Naive B cell (primary cell): ENCODE measurements at regions not wholly inside any gene's neighbourhood (a gene's known extent, or its start where the extent isn't known, plus 50 kb on each side); places are given as distances from the start of the nearest gene placed in this dataset.
"Not testable (repeated sequence)": the region's sequence is repeated elsewhere in the genome, so short reads cannot be mapped to it uniquely, and the experiment has no call there.

Experiments
- ATAC-seq, 2 donors: fragments of 150-1000 bp; cut with Tn5 transposase; 2 replicates each; pipeline ENCODE4 v1.10.0; 2021; ENCODE audit warnings: low read depth in 2 of 2, mild to moderate bottlenecking in 2 of 2, moderate library complexity in 2 of 2
- DNase-seq: peaks from one replicate; pipeline ENCODE4 v3.0.0; 2022
- H3K27ac Mint-ChIP-seq, 6 donors: one replicate each; pipeline ENCODE4 v1.8.0; 2020 to 2022; ENCODE audit warnings: mild to moderate bottlenecking in 6 of 6, mixed read lengths in 6 of 6, moderate library complexity in 5 of 6, inconsistent platforms in 2 of 6
- H3K27me3 Mint-ChIP-seq, 3 donors: one replicate each; pipeline ENCODE4 v1.8.0; 2021 to 2022; ENCODE audit warnings: mixed read lengths in 3 of 3, mild to moderate bottlenecking in 1 of 3
- H3K36me3 Mint-ChIP-seq, 2 donors: one replicate each; pipeline ENCODE4 v1.8.0; 2020 to 2022; ENCODE audit warnings: mixed read lengths in 2 of 2, inconsistent platforms in 1 of 2, mild to moderate bottlenecking in 1 of 2
- H3K4me1 Mint-ChIP-seq, 3 donors: one replicate each; pipeline ENCODE4 v1.8.0; 2020 to 2022; ENCODE audit warnings: mixed read lengths in 3 of 3, inconsistent platforms in 1 of 3, mild to moderate bottlenecking in 1 of 3, moderate library complexity in 1 of 3
- H3K4me3 Mint-ChIP-seq, 8 donors: one replicate each; pipeline ENCODE4 v1.8.0; 2020 to 2022; ENCODE audit warnings: mild to moderate bottlenecking in 8 of 8, mixed read lengths in 8 of 8, moderate library complexity in 8 of 8, inconsistent platforms in 2 of 8
- H3K9me3 Mint-ChIP-seq, 7 donors: one replicate each; pipeline ENCODE4 v1.8.0; 2020 to 2022; ENCODE audit warnings: mixed read lengths in 7 of 7, mild to moderate bottlenecking in 5 of 7, inconsistent platforms in 2 of 7, moderate library complexity in 1 of 7

DNA sequence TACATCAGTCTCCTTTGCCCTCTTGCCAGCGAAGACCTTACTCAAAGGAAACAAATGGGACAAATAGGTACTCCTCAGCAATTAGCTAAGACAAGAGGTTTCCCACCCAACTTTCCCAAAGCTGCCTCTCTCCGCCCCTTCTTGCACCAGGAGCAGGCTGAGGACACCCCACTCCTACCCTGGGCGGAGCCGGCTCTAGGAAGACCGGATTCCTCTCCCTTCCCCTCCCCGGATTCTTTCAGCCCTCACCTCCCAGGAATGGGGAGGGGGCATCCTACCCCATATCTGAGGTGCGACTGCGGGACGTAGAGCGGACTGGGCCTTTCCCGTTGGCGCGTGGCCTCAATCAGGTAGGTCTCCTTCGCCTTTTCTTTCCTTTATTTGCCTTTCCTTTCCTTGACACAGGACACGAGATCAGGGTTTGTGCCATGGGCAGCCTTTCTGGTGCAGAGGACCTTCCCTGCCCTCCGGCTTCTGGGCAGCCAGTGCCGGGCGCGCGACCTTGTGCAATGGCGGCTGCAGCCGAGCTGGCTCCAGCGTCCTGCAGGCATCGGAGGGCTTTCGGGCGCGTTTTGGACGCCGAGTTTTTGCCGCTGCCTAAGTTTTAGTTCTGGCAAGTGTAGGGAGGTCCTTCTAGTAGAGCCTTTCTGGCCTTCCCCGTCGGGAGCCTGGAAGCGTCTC is 279.9 kb downstream of the PLS3 start:
- not testable (repeated sequence) for DNase-seq, ATAC-seq, H3K4me1 Mint-ChIP-seq, H3K36me3 Mint-ChIP-seq, H3K9me3 Mint-ChIP-seq, H3K27ac Mint-ChIP-seq, H3K27me3 Mint-ChIP-seq, H3K4me3 Mint-ChIP-seq

DNA sequence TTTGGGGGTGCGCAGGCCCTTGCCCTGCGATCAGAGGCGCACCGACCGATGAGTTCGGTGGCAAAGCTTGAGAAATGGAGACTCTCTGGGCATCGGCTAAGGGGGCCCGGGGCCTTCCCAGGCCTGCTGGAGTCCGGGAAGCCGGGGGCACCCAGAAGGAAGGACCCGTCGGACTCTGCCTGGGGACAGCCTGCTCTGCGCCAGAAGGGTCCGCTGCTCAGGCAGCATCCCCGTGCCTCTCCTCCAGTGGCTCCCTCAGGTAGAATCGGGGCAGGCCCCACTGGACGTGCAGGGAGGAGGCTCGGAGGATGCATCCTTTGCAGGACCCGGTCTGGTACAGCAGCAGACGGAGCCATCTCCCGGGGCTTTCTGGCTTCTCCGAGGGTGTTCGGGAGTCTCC is 290.0 kb downstream of the PLS3 start:
- not testable (repeated sequence) for DNase-seq

DNA sequence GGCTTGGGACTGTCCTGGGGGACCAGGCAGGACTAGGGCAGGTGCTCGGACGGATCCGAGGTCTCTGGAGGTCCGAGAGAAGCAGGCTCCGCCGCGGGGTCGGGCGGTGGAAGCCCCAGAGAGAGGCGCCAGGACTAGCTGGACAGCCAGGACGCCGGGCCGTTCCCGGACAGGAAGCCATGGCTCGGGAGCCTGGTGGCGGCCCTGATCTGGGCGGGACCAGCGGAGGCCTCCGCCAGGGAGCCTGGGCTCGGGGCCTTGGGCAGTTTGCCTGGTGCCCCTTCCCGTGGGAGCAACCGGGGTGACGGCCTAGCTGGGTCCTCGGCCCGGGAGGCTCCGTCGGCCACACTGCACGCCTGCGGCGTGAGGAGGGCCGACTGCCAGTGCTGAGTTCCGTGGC is 292.3 kb downstream of the PLS3 start:
- not testable (repeated sequence) for H3K4me1 Mint-ChIP-seq, H3K36me3 Mint-ChIP-seq, H3K27ac Mint-ChIP-seq, H3K4me3 Mint-ChIP-seq, DNase-seq, ATAC-seq, H3K27me3 Mint-ChIP-seq, H3K9me3 Mint-ChIP-seq

More for the DNA sequence above, 290.0 kb downstream of the PLS3 start:
- not testable (repeated sequence) for H3K27me3 Mint-ChIP-seq, H3K27ac Mint-ChIP-seq, H3K9me3 Mint-ChIP-seq, ATAC-seq, H3K4me1 Mint-ChIP-seq, H3K4me3 Mint-ChIP-seq, H3K36me3 Mint-ChIP-seq

DNA sequence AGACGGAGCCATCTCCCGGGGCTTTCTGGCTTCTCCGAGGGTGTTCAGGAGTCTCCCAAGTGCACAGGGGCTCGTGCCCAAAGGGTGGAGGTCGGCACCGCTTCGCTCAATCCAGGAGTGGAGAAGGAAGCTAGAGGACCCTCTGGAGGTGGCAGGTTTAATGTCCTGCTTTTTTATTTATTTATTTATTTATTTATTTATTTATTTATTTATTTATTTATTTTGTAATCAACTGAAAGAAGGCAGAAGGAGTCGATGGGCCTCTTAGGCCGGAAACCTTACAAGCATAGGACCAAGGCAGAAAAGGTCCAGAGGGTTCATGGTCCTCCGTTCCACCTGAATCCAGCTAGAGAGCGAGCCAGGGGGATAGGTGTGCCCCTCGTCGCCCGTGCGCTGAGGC is 289.4 kb upstream of the AGTR2 start:
- not testable (repeated sequence) for H3K9me3 Mint-ChIP-seq, H3K4me1 Mint-ChIP-seq, H3K36me3 Mint-ChIP-seq, DNase-seq, ATAC-seq, H3K27ac Mint-ChIP-seq, H3K4me3 Mint-ChIP-seq, H3K27me3 Mint-ChIP-seq

DNA sequence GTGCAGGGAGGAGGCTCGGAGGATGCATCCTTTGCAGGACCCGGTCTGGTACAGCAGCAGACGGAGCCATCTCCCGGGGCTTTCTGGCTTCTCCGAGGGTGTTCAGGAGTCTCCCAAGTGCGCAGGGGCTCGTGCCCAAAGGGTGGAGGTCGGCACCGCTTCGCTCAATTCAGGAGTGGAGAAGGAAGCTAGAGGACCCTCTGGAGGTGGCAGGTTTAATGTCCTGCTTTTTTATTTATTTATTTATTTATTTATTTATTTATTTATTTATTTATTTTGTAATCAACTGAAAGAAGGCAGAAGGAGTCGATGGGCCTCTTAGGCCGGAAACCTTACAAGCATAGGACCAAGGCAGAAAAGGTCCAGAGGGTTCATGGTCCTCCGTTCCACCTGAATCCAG is 286.4 kb upstream of the AGTR2 start:
- ATAC-seq, H3K9me3 Mint-ChIP-seq, H3K27me3 Mint-ChIP-seq, H3K4me1 Mint-ChIP-seq, H3K36me3 Mint-ChIP-seq, H3K27ac Mint-ChIP-seq, H3K4me3 Mint-ChIP-seq, DNase-seq: not testable (repeated sequence)

DNA sequence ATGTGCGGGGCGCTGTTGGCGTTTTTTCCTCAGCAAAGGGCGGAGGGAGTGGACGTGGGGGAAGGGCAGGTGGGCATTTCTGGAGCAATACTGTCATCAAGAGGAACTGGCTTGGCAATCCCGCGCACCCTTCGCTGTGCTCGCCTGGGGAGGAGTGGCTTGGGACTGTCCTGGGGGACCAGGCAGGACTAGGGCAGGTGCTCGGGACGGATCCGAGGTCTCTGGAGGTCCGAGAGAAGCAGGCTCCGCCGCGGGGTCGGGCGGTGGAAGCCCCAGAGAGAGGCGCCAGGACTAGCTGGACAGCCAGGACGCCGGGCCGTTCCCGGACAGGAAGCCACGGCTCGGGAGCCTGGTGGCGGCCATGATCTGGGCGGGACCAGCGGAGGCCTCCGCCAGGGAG is 282.5 kb upstream of the AGTR2 start:
- H3K9me3 Mint-ChIP-seq, H3K27me3 Mint-ChIP-seq, H3K36me3 Mint-ChIP-seq, ATAC-seq, H3K4me1 Mint-ChIP-seq: not testable (repeated sequence)
- peak overlapping the region in 3 of 6 donors; percentile 49 to 79 (median 60) for H3K27ac Mint-ChIP-seq
- DNase-seq = peak; percentile 85
- H3K4me3 Mint-ChIP-seq = peak overlapping the region in 4 of 8 donors; percentile 72 to 99 (median 84)

DNA sequence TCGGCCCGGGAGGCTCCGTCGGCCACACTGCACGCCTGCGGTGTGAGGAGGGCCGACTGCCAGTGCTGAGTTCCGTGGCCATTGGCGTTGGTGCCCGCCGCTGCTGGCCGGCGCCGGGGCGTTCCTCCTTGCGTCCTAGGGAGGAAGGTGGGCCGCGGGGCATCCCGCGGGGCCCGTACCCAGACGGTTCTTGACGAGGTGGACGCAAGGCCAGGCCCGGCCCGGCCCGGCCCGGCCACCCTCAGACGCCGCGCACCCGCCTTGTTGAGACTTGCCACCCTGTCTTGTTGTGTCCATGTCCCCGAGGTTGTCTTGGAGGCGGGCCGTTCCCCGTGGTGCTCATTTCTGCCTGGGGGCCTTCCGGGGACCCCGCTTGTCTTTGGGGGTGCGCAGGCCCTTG is 282.0 kb upstream of the AGTR2 start:
- DNase-seq = peak; percentile 21
- H3K27ac Mint-ChIP-seq = peak overlapping the region in 1 of 6 donors; percentile 60
- not testable (repeated sequence) for H3K36me3 Mint-ChIP-seq, ATAC-seq, H3K9me3 Mint-ChIP-seq, H3K27me3 Mint-ChIP-seq, H3K4me1 Mint-ChIP-seq, H3K4me3 Mint-ChIP-seq

DNA sequence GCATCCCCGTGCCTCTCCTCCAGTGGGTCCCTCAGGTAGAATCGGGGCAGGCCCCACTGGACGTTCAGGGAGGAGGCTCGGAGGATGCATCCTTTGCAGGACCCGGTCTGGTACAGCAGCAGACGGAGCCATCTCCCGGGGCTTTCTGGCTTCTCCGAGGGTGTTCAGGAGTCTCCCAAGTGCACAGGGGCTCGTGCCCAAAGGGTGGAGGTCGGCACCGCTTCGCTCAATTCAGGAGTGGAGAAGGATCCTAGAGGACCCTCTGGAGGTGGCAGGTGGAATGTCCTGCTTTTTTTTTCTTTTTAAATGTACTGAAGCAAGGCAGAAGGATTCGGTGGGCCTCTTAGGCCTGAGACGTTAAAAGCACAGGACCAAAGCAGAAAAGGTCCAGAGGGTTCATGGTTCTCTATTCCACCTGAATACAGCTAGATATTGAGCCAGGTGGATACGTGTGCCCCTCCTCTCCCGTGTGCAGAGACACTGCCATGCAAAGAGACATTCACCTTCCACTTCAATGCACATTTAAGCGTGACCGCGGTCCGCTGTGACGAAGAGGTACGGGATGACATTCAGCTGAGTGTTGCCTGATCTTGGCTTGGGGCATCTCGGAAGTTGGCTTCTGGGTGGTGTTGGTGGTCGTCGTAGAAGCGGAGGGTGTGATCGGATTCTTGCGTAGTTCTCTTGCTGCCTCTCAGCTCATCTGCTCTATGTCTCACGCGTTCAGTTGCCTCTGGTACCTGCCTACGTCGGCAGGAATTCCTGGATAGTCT is 281.2 kb upstream of the AGTR2 start:
- Mint-ChIP-seq H3K27me3 (no peaks in the 10 kb centered on the region), H3K4me1 (peaks cover 0 to 16% (median 13%) of the 10 kb centered on the region in 3 donors), H3K36me3 (no peaks in the 10 kb centered on the region), H3K27ac (no peak overlapping the region), H3K4me3 (peak overlapping the region in 2 of 8 donors; percentile 59 to 61), H3K9me3 (peaks cover 0 to 8% (median 0%) of the 10 kb centered on the region in 7 donors)
- ATAC-seq (no peak), DNase-seq (no peak)

DNA sequence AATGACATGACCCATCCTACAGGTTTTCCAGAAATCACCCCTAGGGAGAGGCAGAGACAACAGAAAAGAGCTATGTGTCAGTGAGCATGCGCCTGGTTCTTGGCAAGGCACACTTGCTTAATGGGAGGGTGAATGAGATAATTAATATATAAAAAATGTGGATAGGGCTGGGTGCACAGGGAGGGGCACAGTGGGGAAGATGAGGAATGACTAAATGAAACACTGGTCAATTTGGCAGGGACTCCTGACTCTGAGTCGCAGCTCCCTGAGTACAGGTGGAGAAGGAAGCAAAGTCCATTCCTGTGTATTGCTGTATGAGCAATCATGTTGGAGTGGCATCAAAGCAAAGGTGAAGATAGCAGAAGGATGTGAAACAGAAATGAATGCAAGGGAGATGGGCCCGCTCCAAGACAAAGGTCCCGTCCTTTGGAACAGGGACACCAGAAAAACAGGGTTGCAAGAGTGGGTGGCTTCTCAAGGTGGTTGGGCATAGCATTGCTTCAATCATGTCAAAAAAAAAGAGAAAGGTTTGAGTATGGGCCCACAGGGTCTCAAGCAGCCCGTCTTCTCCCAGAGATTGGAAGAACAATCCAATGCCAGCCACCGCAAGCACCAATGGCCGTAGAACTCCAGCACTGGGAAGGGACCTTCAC is 278.4 kb upstream of the AGTR2 start:
- Mint-ChIP-seq H3K36me3 (no peaks in the 10 kb centered on the region), H3K27ac (no peak overlapping the region), H3K27me3 (no peaks in the 10 kb centered on the region), H3K4me1 (peaks cover 0 to 16% (median 13%) of the 10 kb centered on the region in 3 donors), H3K9me3 (peaks cover 0 to 10% (median under 1%) of the 10 kb centered on the region in 7 donors), H3K4me3 (peak overlapping the region in 3 of 8 donors; percentile 29 to 82 (median 35))
- no peak for DNase-seq
- ATAC-seq = no peak

DNA sequence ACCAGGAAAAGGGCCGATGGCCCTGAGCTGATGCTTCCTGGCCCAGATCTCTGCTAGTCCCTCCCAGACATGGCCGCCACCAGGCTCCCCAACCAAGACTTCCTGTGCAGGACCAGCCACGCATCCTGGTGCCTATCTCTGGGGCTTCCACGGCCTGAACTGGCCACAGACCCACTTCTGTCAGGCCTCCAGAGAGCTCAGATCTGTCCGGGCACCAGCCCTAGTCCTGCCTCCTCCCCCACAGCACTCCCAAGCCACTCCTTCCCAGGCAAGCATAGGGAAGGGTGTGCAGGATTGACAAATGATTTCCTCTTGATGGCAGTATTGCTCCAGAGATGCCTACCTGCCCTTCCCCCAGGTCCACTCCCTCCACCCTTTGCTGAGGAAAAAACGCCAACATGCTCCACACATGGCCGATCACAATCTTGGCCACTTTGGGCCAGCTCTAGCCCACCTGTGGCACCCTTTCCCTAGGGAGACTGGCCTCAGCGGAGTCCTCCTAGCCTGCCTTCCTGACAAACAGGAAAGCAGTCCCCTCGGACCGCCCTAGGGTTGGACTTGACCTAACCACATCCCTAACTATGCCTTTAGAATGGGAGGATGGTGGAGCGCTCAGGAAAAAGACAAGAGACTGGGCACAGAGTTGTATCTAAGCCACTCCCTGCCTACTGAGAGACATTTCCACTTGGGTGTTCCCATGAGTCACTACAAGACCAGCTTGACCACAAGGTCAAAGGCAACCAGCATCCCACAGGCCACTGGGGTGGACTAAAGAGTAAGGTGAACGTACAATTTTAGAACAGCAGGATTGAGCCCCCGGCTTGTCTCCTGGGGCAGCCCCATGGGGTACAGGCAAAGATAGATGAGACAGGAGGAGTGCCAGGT is 277.5 kb upstream of the AGTR2 start:
- no peaks in the 10 kb centered on the region for H3K27me3 Mint-ChIP-seq
- H3K36me3 Mint-ChIP-seq = no peaks in the 10 kb centered on the region
- peak overlapping the region in 6 of 8 donors; percentile 46 to 82 (median 64) for H3K4me3 Mint-ChIP-seq
- DNase-seq = peak; percentile 36
- peak overlapping the region in 2 of 6 donors; percentile 69 to 72 for H3K27ac Mint-ChIP-seq
- ATAC-seq = peak in 1 of 2 donors; percentile 48
- H3K4me1 Mint-ChIP-seq = peaks cover 0 to 16% (median 13%) of the 10 kb centered on the region in 3 donors
- H3K9me3 Mint-ChIP-seq = peaks cover 0 to 14% (median 5%) of the 10 kb centered on the region in 7 donors

DNA sequence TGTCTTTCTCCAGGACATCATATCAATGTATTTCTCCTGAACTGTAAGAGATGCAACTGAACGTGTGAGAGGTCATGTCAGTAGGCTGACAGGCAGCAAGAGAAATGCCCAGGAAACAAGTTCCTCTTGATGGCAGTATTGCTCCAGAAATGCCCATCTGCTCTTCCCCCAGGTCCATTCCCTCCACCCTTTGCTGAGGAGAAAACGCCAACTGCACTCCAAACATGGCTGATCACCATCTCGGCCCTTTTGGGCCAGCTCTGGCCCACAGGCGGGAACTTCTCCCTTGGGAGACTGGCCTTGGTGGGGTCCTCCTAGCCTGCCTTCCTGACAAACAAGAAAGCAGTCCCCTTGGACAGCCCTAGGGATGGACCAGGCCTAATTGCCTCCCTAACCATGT is 276.5 kb upstream of the AGTR2 start:
- no peaks in the 10 kb centered on the region for H3K36me3 Mint-ChIP-seq
- DNase-seq = no peak
- peak overlapping the region in 3 of 8 donors; percentile 1 to 59 (median 3) for H3K4me3 Mint-ChIP-seq
- peaks cover 0 to 16% (median 5%) of the 10 kb centered on the region in 7 donors for H3K9me3 Mint-ChIP-seq
- H3K4me1 Mint-ChIP-seq = peaks cover 0 to 23% (median 20%) of the 10 kb centered on the region in 3 donors
- ATAC-seq = no peak
- no peaks in the 10 kb centered on the region for H3K27me3 Mint-ChIP-seq
- peak overlapping the region in 1 of 6 donors; percentile 30 for H3K27ac Mint-ChIP-seq

DNA sequence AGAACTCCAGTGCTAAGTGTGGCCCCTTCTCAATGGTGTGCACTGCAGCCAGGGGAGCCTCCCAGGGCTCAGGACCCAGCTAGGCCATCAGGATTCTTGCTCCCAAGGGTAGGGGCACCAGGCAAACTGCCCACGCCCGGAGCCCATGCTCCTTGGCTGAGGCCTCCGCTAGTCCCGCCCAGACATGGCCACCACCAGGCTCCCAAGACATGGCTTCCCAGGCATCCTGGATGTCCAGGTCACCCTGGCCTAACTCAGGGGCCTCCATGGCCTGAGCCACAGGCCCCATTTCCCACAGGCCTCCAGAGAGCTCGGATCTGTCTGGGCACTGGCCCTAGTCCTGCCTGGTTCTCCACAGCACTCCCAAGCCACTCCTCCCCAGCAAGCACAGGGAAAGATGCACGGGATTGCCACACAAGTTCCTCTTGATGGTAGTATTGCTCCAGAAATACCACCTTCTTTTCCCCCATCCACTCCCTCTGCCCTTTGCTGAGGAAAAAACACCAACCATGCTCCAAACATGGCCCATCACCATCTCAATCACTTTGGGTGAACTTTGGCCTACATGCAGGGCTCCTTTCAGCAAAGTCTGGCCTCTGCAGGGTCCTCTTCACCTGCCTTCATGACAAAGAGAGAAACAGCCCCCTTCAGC is 274.7 kb upstream of the AGTR2 start:
- H3K4me1 Mint-ChIP-seq = peaks cover 0 to 29% (median 20%) of the 10 kb centered on the region in 3 donors
- peaks cover 0 to 16% (median 5%) of the 10 kb centered on the region in 7 donors for H3K9me3 Mint-ChIP-seq
- no peaks in the 10 kb centered on the region for H3K36me3 Mint-ChIP-seq
- ATAC-seq = no peak
- no peak overlapping the region for H3K27ac Mint-ChIP-seq
- no peak for DNase-seq
- no peaks in the 10 kb centered on the region for H3K27me3 Mint-ChIP-seq
- H3K4me3 Mint-ChIP-seq = no peak overlapping the region
